ENCODE measurements at regions not wholly inside any gene's neighbourhood (a gene's known extent, or its start where the extent isn't known, plus 50 kb on each side); places are given as distances from the start of the nearest gene placed in this dataset.

DNA sequence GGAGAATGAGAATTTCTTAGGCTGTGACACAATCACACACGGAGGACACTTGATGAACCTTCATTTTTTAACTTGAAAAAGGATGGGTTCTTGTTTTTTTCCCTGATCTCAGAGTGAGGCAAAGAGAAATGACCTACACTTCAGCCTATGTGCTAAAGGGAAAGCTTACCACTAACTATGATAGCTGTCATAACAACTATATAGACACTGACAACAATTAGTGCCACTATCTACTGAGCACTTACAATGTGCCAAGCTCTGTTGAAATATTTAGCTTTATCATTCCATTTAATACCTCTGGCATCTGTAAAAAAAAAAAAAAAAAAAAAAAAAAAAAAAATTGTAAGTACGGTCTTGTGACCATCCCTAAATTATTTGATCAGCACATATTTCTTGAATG is 135.9 kb upstream of the WWC1 start:
- no peak overlapping the region for H3K4me3 ChIP-seq (ENCODE audit: low read length)
- DNase-seq (ENCODE audit: low read depth): no peak
- TF ChIP-seq, protein P1, sequence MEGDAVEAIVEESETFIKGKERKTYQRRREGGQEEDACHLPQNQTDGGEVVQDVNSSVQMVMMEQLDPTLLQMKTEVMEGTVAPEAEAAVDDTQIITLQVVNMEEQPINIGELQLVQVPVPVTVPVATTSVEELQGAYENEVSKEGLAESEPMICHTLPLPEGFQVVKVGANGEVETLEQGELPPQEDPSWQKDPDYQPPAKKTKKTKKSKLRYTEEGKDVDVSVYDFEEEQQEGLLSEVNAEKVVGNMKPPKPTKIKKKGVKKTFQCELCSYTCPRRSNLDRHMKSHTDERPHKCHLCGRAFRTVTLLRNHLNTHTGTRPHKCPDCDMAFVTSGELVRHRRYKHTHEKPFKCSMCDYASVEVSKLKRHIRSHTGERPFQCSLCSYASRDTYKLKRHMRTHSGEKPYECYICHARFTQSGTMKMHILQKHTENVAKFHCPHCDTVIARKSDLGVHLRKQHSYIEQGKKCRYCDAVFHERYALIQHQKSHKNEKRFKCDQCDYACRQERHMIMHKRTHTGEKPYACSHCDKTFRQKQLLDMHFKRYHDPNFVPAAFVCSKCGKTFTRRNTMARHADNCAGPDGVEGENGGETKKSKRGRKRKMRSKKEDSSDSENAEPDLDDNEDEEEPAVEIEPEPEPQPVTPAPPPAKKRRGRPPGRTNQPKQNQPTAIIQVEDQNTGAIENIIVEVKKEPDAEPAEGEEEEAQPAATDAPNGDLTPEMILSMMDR (IDR thresholded peaks at IDR 0.05; ENCODE audit: insufficient read depth, low read depth, low read length, missing control alignments): no peak

DNA sequence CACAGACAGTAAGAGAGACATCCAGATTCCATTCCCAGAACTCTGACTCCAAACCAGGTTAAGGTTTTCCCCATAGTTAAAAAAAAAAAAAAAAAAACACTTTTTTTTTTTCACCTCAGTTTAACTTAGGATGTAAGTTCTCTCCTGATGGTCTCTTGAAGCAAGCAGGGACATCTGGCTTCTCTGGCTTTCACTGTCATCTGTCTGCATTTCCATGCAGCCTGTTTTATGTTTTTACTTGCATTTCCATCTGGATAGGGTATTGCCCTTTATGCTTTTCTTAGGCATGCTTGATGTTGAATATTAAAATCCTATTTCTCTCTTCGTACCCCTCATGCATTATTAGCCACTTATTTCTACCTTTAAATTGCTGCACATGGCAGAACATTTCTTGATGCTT is 135.3 kb upstream of the WWC1 start:
- no peak for DNase-seq (ENCODE audit: low read depth)
- H3K4me3 ChIP-seq (ENCODE audit: low read length): no peak overlapping the region
- TF ChIP-seq, protein P1 (IDR thresholded peaks at IDR 0.05; ENCODE audit: insufficient read depth, low read depth, low read length, missing control alignments): no peak

DNA sequence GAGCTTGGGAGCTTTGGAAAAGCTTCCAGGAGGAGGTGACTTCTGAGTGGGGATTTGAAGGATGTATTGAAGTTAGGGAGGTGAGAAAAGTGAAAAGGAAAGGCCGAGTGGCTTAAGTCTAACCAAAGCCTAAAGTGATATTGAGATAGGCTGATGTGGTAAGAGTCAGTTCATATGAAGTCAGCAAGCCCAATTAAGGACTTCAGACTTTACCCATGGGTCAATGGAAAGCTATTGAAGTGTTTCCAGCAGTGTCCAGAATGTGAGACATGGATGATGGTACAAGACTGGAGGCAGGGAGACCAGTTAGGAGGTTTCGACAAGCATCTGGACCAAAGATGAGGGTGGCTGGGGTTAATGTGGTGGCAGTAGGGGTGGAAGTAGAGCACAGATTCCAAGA is 134.3 kb upstream of the WWC1 start:
- H3K4me3 ChIP-seq (ENCODE audit: low read length): no peak overlapping the region
- TF ChIP-seq, protein P1 (IDR thresholded peaks at IDR 0.05; ENCODE audit: insufficient read depth, low read depth, low read length, missing control alignments): no peak
- DNase-seq (ENCODE audit: low read depth): no peak

DNA sequence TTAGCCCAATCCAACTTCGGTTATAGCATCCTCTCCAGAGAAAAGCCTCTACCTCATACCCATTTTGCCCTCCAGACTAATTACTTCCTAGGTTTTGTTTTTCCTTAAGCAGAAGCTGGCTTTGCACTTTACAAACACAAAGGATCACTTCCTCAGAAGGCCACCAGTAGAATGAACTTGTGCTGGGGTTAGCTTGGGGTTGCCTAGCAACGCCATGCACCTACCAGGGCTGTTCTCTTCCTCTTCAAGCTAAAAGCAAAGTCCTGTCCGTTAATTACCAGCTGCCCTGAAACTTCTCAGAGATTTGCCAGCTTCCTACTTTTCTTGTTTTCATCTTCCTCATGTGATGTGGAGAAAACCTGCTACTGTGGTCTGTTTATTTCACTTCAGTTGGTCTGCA is 132.0 kb upstream of the WWC1 start:
- no peak overlapping the region for H3K4me3 ChIP-seq (ENCODE audit: low read length)
- TF ChIP-seq, protein P1 (IDR thresholded peaks at IDR 0.05; ENCODE audit: insufficient read depth, low read depth, low read length, missing control alignments): no peak
- no peak for DNase-seq (ENCODE audit: low read depth)

DNA sequence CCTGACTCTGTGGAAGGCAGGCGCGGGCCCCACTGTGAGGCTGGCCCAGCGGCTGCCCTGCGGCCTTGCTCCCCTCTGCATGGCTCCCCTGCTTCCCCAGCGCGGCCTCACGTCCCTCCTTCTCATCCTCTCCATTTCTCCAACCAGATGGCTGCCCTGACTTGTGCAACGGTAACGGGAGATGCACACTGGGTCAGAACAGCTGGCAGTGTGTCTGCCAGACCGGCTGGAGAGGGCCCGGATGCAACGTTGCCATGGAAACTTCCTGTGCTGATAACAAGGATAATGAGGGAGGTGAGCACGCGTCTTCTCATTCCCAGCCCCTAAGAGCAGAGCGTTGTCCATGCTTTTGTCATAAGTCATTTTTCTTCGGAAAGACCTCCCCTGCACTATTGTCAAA is 129.0 kb upstream of the WWC1 start:
- no peak overlapping the region for H3K4me3 ChIP-seq (ENCODE audit: low read length)
- no peak for DNase-seq (ENCODE audit: low read depth)
- TF ChIP-seq, protein P1 (IDR thresholded peaks at IDR 0.05; ENCODE audit: insufficient read depth, low read depth, low read length, missing control alignments): no peak

DNA sequence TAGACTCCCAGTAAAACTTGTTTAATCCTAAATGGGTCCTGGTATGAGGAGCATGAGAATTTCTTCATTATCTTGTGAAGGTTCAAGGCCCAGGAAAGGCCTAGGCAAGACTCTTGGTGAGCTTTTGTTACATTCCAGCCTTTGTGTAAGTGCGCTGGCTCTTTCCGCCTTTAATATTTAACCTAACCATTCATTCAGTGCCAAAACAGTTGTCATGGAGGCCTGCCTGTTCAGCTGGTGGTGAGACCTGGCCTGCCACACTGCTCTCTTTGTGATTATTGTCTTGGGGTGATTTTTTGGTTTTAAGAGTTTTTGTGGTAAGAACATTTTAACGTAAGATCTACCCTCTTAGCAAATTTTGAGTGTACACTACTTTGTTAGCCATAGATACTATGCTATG is 127.5 kb upstream of the WWC1 start:
- H3K4me3 ChIP-seq (ENCODE audit: low read length): no peak overlapping the region
- no peak for DNase-seq (ENCODE audit: low read depth)
- TF ChIP-seq, protein P1 (IDR thresholded peaks at IDR 0.05; ENCODE audit: insufficient read depth, low read depth, low read length, missing control alignments): no peak

DNA sequence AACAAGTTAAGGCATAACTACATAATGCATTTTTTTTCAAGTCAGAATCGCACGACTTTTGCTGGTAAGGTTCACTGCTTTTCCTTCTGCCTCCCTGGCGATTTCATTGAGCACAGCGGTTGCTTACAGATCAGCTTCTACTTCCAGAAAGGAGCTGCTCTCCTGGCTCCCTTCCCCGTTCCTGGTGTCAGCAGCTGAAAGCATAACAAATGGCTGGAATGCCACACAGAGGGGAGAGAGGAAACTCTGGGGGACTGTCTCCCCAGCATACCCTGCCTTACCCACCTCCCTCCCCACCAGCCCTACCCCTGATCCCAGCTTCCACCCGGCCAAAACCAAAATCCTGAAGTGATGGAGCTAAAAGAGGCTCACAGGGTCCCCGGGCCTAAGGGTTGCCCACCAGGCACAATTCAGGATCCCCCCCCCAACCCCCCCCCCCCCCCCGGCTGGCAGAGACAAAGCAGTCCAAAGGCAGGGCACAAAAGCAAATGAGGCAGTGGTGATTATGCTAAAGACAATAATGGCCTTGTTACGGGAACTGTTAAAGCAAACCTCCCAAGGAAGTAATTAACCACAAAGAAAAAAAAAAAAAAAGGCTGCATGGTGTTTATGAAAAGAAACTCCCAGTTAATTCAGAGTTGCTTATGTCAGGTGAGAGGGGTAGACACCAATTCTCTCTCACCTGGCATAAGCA is 126.1 kb upstream of the WWC1 start:
- H3K4me3 ChIP-seq (ENCODE audit: low read length): no peak overlapping the region
- TF ChIP-seq, protein P1 (IDR thresholded peaks at IDR 0.05; ENCODE audit: insufficient read depth, low read depth, low read length, missing control alignments): no peak
- no peak for DNase-seq (ENCODE audit: low read depth)
